Fibroblast of the aortic adventitia (primary cell): ENCODE measurements at regions not wholly inside any gene's neighbourhood (a gene's known extent, or its start where the extent isn't known, plus 50 kb on each side); places are given as distances from the start of the nearest gene placed in this dataset.

ENCODE experiments used
- DNase-seq: peaks from one replicate; pipeline ENCODE4 v3.0.0-alpha.2; 2010; ENCODE audit warnings: low read depth
- H3K4me3 ChIP-seq: 2 replicates; pipeline ENCODE4 v1.5.1; 2011; ENCODE audit warnings: low read depth, mild to moderate bottlenecking, control low read depth, low read length, moderate library complexity
- CTCF ChIP-seq: IDR thresholded peaks from 2 replicates; pipeline ENCODE4 v1.5.1; 2011; ENCODE audit warnings: mild to moderate bottlenecking, low read length, control low read depth, inconsistent platforms; ENCODE audit not compliant: insufficient read depth

GRCh38 chr16:5578980-5579379 is 481.4 kb upstream of the EEF2KMT start:
- no peak overlapping the region for H3K4me3 ChIP-seq
- DNase-seq = no peak
- TF ChIP-seq CTCF = no peak

GRCh38 chr16:5577463-5577862 is 479.9 kb upstream of the EEF2KMT start:
- no peak overlapping the region for H3K4me3 ChIP-seq
- DNase-seq = no peak
- TF ChIP-seq CTCF = no peak

- no peak overlapping the region for H3K4me3 ChIP-seq
- no peak for DNase-seq
- TF ChIP-seq CTCF = no peak
These were observed 478.2 kb upstream of the EEF2KMT start for GRCh38 chr16:5575646-5576245.

- no peak for TF ChIP-seq CTCF
- no peak for DNase-seq
- no peak overlapping the region for H3K4me3 ChIP-seq
These were observed 477.5 kb upstream of the EEF2KMT start for GRCh38 chr16:5575121-5575520.

- no peak for TF ChIP-seq CTCF
- H3K4me3 ChIP-seq = no peak overlapping the region
- no peak for DNase-seq
These were observed 474.5 kb upstream of the EEF2KMT start for GRCh38 chr16:5572056-5572455.

- H3K4me3 ChIP-seq = no peak overlapping the region
- no peak for DNase-seq
- no peak for TF ChIP-seq CTCF
These were observed 473.9 kb upstream of the EEF2KMT start for GRCh38 chr16:5571446-5571845.

- no peak for TF ChIP-seq CTCF
- no peak for DNase-seq
- no peak overlapping the region for H3K4me3 ChIP-seq
These were observed 464.2 kb upstream of the EEF2KMT start for GRCh38 chr16:5561800-5562199.
